ENCODE measurements at regions not wholly inside any gene's neighbourhood (a gene's known extent, or its start where the extent isn't known, plus 50 kb on each side); places are given as distances from the start of the nearest gene placed in this dataset.

DNA sequence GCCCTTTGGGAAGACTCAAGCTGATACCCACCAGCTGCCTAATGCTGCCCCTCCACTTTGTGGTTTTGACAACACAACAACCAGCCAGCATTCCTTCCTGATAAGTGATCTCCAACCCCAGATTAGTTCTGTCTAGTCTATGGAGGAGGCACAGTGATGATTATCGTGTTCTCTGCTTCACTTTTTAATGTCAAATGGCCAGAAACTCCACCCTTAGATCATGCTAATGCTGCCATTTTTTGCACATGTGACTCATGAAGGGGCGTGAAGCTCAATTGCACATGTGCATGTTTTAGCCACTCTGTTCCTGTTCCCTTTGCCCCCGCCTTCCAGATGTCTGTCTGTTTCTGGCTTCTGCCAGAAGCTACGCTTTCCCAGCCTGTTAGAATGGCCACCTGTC is 199.8 kb downstream of the COG6 start:
- DNase-seq (ENCODE audit: low read depth), result no peak
- no peak overlapping the region for H3K4me3 ChIP-seq (ENCODE audit: low read depth, low read length)
- TF ChIP-seq, protein P1, sequence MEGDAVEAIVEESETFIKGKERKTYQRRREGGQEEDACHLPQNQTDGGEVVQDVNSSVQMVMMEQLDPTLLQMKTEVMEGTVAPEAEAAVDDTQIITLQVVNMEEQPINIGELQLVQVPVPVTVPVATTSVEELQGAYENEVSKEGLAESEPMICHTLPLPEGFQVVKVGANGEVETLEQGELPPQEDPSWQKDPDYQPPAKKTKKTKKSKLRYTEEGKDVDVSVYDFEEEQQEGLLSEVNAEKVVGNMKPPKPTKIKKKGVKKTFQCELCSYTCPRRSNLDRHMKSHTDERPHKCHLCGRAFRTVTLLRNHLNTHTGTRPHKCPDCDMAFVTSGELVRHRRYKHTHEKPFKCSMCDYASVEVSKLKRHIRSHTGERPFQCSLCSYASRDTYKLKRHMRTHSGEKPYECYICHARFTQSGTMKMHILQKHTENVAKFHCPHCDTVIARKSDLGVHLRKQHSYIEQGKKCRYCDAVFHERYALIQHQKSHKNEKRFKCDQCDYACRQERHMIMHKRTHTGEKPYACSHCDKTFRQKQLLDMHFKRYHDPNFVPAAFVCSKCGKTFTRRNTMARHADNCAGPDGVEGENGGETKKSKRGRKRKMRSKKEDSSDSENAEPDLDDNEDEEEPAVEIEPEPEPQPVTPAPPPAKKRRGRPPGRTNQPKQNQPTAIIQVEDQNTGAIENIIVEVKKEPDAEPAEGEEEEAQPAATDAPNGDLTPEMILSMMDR (IDR thresholded peaks at IDR 0.05; ENCODE audit: insufficient read depth, low read depth, low read length, missing control alignments), result no peak

- no peak for DNase-seq (ENCODE audit: low read depth)
- no peak overlapping the region for H3K4me3 ChIP-seq (ENCODE audit: low read depth, low read length)
- TF ChIP-seq, protein P1 (IDR thresholded peaks at IDR 0.05; ENCODE audit: insufficient read depth, low read depth, low read length, missing control alignments), result no peak
These were observed 201.3 kb downstream of the COG6 start for GRCh38 chr13:39856714-39857113.

DNA sequence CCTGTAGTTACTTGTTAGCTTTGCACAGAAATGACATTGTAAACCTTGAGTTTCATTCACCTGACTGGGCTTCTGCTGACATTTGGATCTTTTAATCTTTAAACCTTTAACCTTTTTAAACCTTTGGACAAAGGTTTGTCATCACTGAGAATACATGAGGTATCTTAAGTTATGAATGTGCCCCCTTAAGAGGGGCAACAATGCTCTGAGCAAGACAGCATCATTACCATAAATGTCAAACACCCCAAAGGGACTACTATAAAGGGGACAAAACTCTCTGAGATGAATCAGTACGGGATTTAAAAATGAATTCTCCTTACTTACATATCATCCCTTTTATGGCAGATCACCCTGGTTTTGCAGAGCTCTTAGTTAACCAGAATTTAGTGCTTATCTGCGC is 203.3 kb downstream of the COG6 start:
- no peak for DNase-seq (ENCODE audit: low read depth)
- no peak overlapping the region for H3K4me3 ChIP-seq (ENCODE audit: low read depth, low read length)
- TF ChIP-seq, protein P1 (IDR thresholded peaks at IDR 0.05; ENCODE audit: insufficient read depth, low read depth, low read length, missing control alignments), result no peak

- TF ChIP-seq, protein P1 (IDR thresholded peaks at IDR 0.05; ENCODE audit: insufficient read depth, low read depth, low read length, missing control alignments), result no peak
- H3K4me3 ChIP-seq (ENCODE audit: low read depth, low read length), result no peak overlapping the region
These were observed 204.4 kb downstream of the COG6 start for GRCh38 chr13:39859898-39860297.

DNA sequence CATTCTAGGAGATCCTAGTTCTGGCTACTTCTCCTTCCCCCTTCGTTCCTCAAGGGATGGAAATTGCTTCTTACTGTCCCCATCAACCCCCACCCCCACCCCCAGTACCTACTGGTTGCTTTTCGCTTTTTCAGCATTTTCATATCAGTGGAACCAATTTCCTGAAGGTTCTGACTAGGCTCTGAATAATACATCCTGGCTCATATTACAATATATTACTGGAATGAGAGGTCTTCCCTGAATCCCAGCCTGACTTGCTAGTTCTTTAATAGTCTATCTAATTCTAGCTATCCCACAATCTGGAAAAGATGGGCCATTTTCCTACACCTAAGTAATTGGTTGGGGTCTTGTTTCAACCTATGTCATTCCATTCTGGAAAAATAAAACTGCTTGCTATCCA is 207.4 kb downstream of the COG6 start:
- no peak for DNase-seq (ENCODE audit: low read depth)
- TF ChIP-seq, protein P1 (IDR thresholded peaks at IDR 0.05; ENCODE audit: insufficient read depth, low read depth, low read length, missing control alignments), result no peak
- H3K4me3 ChIP-seq (ENCODE audit: low read depth, low read length), result no peak overlapping the region

More at GRCh38 chr13:39859898-39860297, 204.4 kb downstream of the COG6 start:
- DNase-seq (ENCODE audit: low read depth), result no peak

GRCh38 chr13:39864221-39864620 is 208.8 kb downstream of the COG6 start:
- no peak for DNase-seq (ENCODE audit: low read depth)
- H3K4me3 ChIP-seq (ENCODE audit: low read depth, low read length), result no peak overlapping the region
- TF ChIP-seq, protein P1 (IDR thresholded peaks at IDR 0.05; ENCODE audit: insufficient read depth, low read depth, low read length, missing control alignments), result no peak

- TF ChIP-seq, protein P1 (IDR thresholded peaks at IDR 0.05; ENCODE audit: insufficient read depth, low read depth, low read length, missing control alignments), result no peak
- H3K4me3 ChIP-seq (ENCODE audit: low read depth, low read length), result no peak overlapping the region
- no peak for DNase-seq (ENCODE audit: low read depth)
These were observed 211.3 kb downstream of the COG6 start for GRCh38 chr13:39866722-39867121.
